Left ventricle myocardium superior (tissue), 1 donor: ENCODE measurements at regions not wholly inside any gene's neighbourhood (a gene's known extent, or its start where the extent isn't known, plus 50 kb on each side); places are given as distances from the start of the nearest gene placed in this dataset.

Experiments used
- ATAC-seq: fragments of 200-7000 bp; cut with Tn5 transposase; one replicate; pipeline ENCODE4 v1.9.1; 2020; ENCODE audit warnings: mild to moderate bottlenecking, moderate library complexity
- DNase-seq: peaks from one replicate; pipeline ENCODE4 v3.0.0-alpha.2; 2020
- intact Hi-C: fragments of 100-400 bp; cut with micrococcal nuclease; formaldehyde crosslinking; loops from one replicate; pipeline ENCODE4 v1.11.0; 2022
- donor health status: DM: no; HTN: yes; CAD: no; lungs with severe emphysema.

GRCh38 chr15:70530503-70530902, 232.9 kb downstream of the UACA start:
- intact Hi-C loops = no loop called here
- peak; percentile 74 for ATAC-seq
- DNase-seq = no peak

GRCh38 chr15:70530017-70530499, 233.3 kb downstream of the UACA start:
- DNase-seq (peak; percentile 64), ATAC-seq (peak; percentile 88)
- intact Hi-C loops = no loop called here

GRCh38 chr15:70528816-70529215, 234.5 kb downstream of the UACA start:
- intact Hi-C loops = no loop called here
- ATAC-seq = no peak
- no peak for DNase-seq

GRCh38 chr15:70528270-70528706, 235.1 kb downstream of the UACA start:
- DNase-seq = no peak
- no peak for ATAC-seq
- intact Hi-C loops = no loop called here

GRCh38 chr15:70526974-70527325, 236.4 kb downstream of the UACA start:
- no peak for ATAC-seq

GRCh38 chr15:70526221-70526973, 237.0 kb downstream of the UACA start:
- intact Hi-C loops = no loop called here
- DNase-seq (no peak), ATAC-seq (no peak)

More at GRCh38 chr15:70526974-70527325, 236.4 kb downstream of the UACA start:
- intact Hi-C loops = no loop called here
- no peak for DNase-seq

- no peak for ATAC-seq
- intact Hi-C loops = no loop called here
- DNase-seq = no peak
Observed at GRCh38 chr15:70525551-70525950, 237.8 kb downstream of the UACA start.

- DNase-seq (no peak), ATAC-seq (no peak)
- intact Hi-C loops = no loop called here
Observed at GRCh38 chr15:70524470-70524869, 238.9 kb downstream of the UACA start.

- no peak for DNase-seq
- no peak for ATAC-seq
- intact Hi-C loops = no loop called here
Observed at GRCh38 chr15:70523616-70524015, 239.7 kb downstream of the UACA start.

- ATAC-seq = no peak
- intact Hi-C loops = no loop called here
- no peak for DNase-seq
Observed at GRCh38 chr15:70523192-70523591, 240.2 kb downstream of the UACA start.

GRCh38 chr15:70522323-70522966, 240.9 kb downstream of the UACA start:
- intact Hi-C loops = no loop called here

GRCh38 chr15:70521576-70522322, 241.6 kb downstream of the UACA start:
- ATAC-seq (no peak), DNase-seq (no peak)
- intact Hi-C loops = no loop called here

More at GRCh38 chr15:70522323-70522966, 240.9 kb downstream of the UACA start:
- DNase-seq = no peak
- ATAC-seq = no peak

- DNase-seq = no peak
- intact Hi-C loops = no loop called here
- ATAC-seq = no peak
Observed at GRCh38 chr15:70519616-70520015, 243.7 kb downstream of the UACA start.

- intact Hi-C loops = no loop called here
- DNase-seq (no peak), ATAC-seq (no peak)
Observed at GRCh38 chr15:70519004-70519365, 244.4 kb downstream of the UACA start.

GRCh38 chr15:70518201-70519003, 245.0 kb downstream of the UACA start:
- intact Hi-C loops = no loop called here
- ATAC-seq = no peak
- no peak for DNase-seq

- ATAC-seq (no peak), DNase-seq (no peak)
- intact Hi-C loops = no loop called here
Observed at GRCh38 chr15:70517194-70517590, 246.2 kb downstream of the UACA start.

GRCh38 chr15:70516408-70517193, 246.8 kb downstream of the UACA start:
- intact Hi-C loops = no loop called here
- DNase-seq (no peak), ATAC-seq (no peak)

GRCh38 chr15:70514251-70514650, 249.1 kb downstream of the UACA start:
- ATAC-seq = no peak
- DNase-seq = no peak
- intact Hi-C loops = no loop called here

- DNase-seq = no peak
Observed at GRCh38 chr15:70513819-70514218, 249.5 kb downstream of the UACA start.

More at GRCh38 chr15:70513819-70514218, 249.5 kb downstream of the UACA start:
- no peak for ATAC-seq
- intact Hi-C loops = no loop called here
